ENCODE measurements at regions not wholly inside any gene's neighbourhood (a gene's known extent, or its start where the extent isn't known, plus 50 kb on each side); places are given as distances from the start of the nearest gene placed in this dataset. TPM values are rescaled to one million over a fixed set of nuclear protein-coding genes. Genes with fewer than 3 reads are reported as not detected.

- no peak for TF ChIP-seq CTCF (IDR thresholded peaks at IDR 0.05)
- no peak for ATAC-seq (ENCODE audit: low FRiP score)
- no peak for DNase-seq (ENCODE audit: low spot score)
Observed at GRCh38 chr5:96016216-96016615, 54.6 kb upstream of the ELL2 start.

GRCh38 chr5:96015709-96016108, 54.1 kb upstream of the ELL2 start:
- no peak for TF ChIP-seq CTCF (IDR thresholded peaks at IDR 0.05)
- no peak for DNase-seq (ENCODE audit: low spot score)
- ATAC-seq (ENCODE audit: low FRiP score): no peak

GRCh38 chr5:96014395-96014794, 52.7 kb upstream of the ELL2 start:
- DNase-seq (ENCODE audit: low spot score) (no peak), ATAC-seq (ENCODE audit: low FRiP score) (no peak)
- TF ChIP-seq CTCF (IDR thresholded peaks at IDR 0.05): no peak

- TF ChIP-seq CTCF (IDR thresholded peaks at IDR 0.05): no peak
- ATAC-seq (ENCODE audit: low FRiP score) (no peak), DNase-seq (ENCODE audit: low spot score) (no peak)
Observed at GRCh38 chr5:96013254-96013653, 51.6 kb upstream of the ELL2 start.

- TF ChIP-seq CTCF (IDR thresholded peaks at IDR 0.05): no peak
- DNase-seq (ENCODE audit: low spot score) (no peak), ATAC-seq (ENCODE audit: low FRiP score) (no peak)
Observed at GRCh38 chr5:96012399-96012798, 50.7 kb upstream of the ELL2 start.

Small RNAs in the stretch of these regions (small RNA-seq; reads per million reads assigned to genes)
- gene MIR583: not detected
- not detected for gene RNU6-524P
